GM23338 (cell line): ENCODE measurements at regions not wholly inside any gene's neighbourhood (a gene's known extent, or its start where the extent isn't known, plus 50 kb on each side); places are given as distances from the start of the nearest gene placed in this dataset.

ENCODE experiments used
- ATAC-seq: fragments of 200-7000 bp; cut with Tn5 transposase; 3 replicates; pipeline ENCODE4 v1.9.1; 2020
- DNase-seq: peaks from one replicate; pipeline ENCODE4 v3.0.0-alpha.2; 2015; ENCODE audit warnings: low spot score
- H2AFZ ChIP-seq: fragments of 200-600 bp; sonication (generic); 2 replicates; pipeline ENCODE4 v1.8.0; 2016; ENCODE audit warnings: antibody characterized with exemption, mild to moderate bottlenecking, moderate library complexity
- H3F3A ChIP-seq: fragments of 200-600 bp; sonication (generic); replicated peaks from 2 replicates; pipeline ENCODE4 v1.8.0; 2017; ENCODE audit warnings: antibody characterized with exemption, mixed run types, low read depth
- H3K27ac ChIP-seq: fragments of 200-600 bp; sonication (generic); 2 replicates; pipeline ENCODE4 v1.6.1; 2016; ENCODE audit warnings: low read depth
- H3K27me3 ChIP-seq: fragments of 200-600 bp; sonication (generic); 2 replicates; pipeline ENCODE4 v1.8.0; 2016; ENCODE audit warnings: mild to moderate bottlenecking, mixed run types, moderate library complexity; ENCODE audit not compliant: insufficient read depth
- H3K36me3 ChIP-seq: fragments of 200-600 bp; sonication (generic); 2 replicates; pipeline ENCODE4 v1.8.0; 2016; ENCODE audit warnings: mild to moderate bottlenecking; ENCODE audit not compliant: insufficient read depth
- H3K4me1 ChIP-seq: fragments of 200-600 bp; sonication (generic); 2 replicates; pipeline ENCODE4 v1.8.0; 2016; ENCODE audit warnings: mild to moderate bottlenecking, moderate library complexity; ENCODE audit not compliant: insufficient read depth
- H3K4me2 ChIP-seq: fragments of 200-600 bp; sonication (generic); 2 replicates; pipeline ENCODE4 v1.7.1; 2017; ENCODE audit warnings: mixed run types
- H3K4me3 ChIP-seq: fragments of 200-600 bp; sonication (generic); 2 replicates; pipeline ENCODE4 v1.6.1; 2016; ENCODE audit warnings: mixed run types
- H3K79me2 ChIP-seq: fragments of 200-600 bp; sonication (generic); replicated peaks from 2 replicates; pipeline ENCODE4 v1.8.0; 2017; ENCODE audit warnings: mild to moderate bottlenecking; ENCODE audit not compliant: insufficient read depth
- H3K9me2 ChIP-seq: fragments of 200-600 bp; sonication (generic); 2 replicates; pipeline ENCODE4 v1.8.0; 2017; ENCODE audit not compliant: insufficient read depth
- H4K20me1 ChIP-seq: fragments of 200-600 bp; sonication (generic); replicated peaks from 2 replicates; pipeline ENCODE4 v1.8.0; 2017; ENCODE audit warnings: mild to moderate bottlenecking; ENCODE audit not compliant: insufficient read depth
- H3K27ac Mint-ChIP-seq: 2 replicates; pipeline ENCODE4 v1.8.0; 2020; ENCODE audit warnings: inconsistent platforms, mild to moderate bottlenecking, moderate library complexity, mixed read lengths
- H3K27me3 Mint-ChIP-seq: 3 replicates; pipeline ENCODE4 v1.8.0; 2022; ENCODE audit warnings: low read depth, mild to moderate bottlenecking, moderate library complexity, mixed read lengths, inconsistent platforms; ENCODE audit not compliant: insufficient read depth, poor library complexity
- H3K36me3 Mint-ChIP-seq: 3 replicates; pipeline ENCODE4 v1.8.0; 2021; ENCODE audit warnings: low read depth, mild to moderate bottlenecking, inconsistent platforms, moderate library complexity, mixed read lengths
- H3K4me1 Mint-ChIP-seq: 3 replicates; pipeline ENCODE4 v1.8.0; 2020; ENCODE audit warnings: mild to moderate bottlenecking, inconsistent platforms, mixed read lengths
- H3K4me3 Mint-ChIP-seq: 3 replicates; pipeline ENCODE4 v1.8.0; 2021; ENCODE audit warnings: moderate library complexity, mild to moderate bottlenecking, inconsistent platforms, mixed read lengths
- H3K9me3 Mint-ChIP-seq: 3 replicates; pipeline ENCODE4 v1.8.0; 2020; ENCODE audit warnings: moderate library complexity, mild to moderate bottlenecking, inconsistent platforms, mixed read lengths
- EZH2 ChIP-seq: fragments of 200-600 bp; sonication (generic); IDR thresholded peaks from one replicate; pipeline ENCODE4 v1.8.0; 2017; ENCODE audit warnings: antibody characterized with exemption, mild to moderate bottlenecking, low read depth; ENCODE audit not compliant: unreplicated experiment
- EZH2phosphoT487 ChIP-seq: fragments of 200-600 bp; sonication (generic); IDR thresholded peaks from one replicate; pipeline ENCODE4 v1.8.1; 2018; ENCODE audit warnings: antibody characterized with exemption; ENCODE audit not compliant: unreplicated experiment
- JUNB ChIP-seq: IDR thresholded peaks from one replicate; pipeline ENCODE4 v1.6.1; 2016; ENCODE audit warnings: antibody characterized with exemption; ENCODE audit not compliant: unreplicated experiment
- NANOG ChIP-seq: IDR thresholded peaks from 2 replicates; pipeline ENCODE4 v1.6.1; 2016; ENCODE audit warnings: antibody characterized with exemption, borderline replicate concordance
- POLR2AphosphoS5 ChIP-seq: IDR thresholded peaks from 2 replicates; pipeline ENCODE4 v1.6.1; 2016; ENCODE audit warnings: antibody characterized with exemption, low read depth
- ZNF331 ChIP-seq: fragments of 250-450 bp; sonication (Bioruptor Pico); IDR thresholded peaks from 2 replicates; pipeline ENCODE4 v1.5.0; 2020; ENCODE audit warnings: low read depth, mild to moderate bottlenecking, moderate library complexity
- ZNF462 ChIP-seq: fragments of 250-450 bp; sonication (Bioruptor Pico); IDR thresholded peaks from 2 replicates; pipeline ENCODE4 v1.5.0; 2020; ENCODE audit warnings: mild to moderate bottlenecking, moderate library complexity
- TF ChIP-seq, protein P1 (sequence below), 2 experiments: fragments of 200-600 bp in 1 of 2; sonication (generic) in 1 of 2; conservative IDR thresholded peaks; 2 replicates each; pipeline versions ENCODE4 v1.5.1 to v1.6.1; 2016 to 2017; ENCODE audit warnings: antibody characterized with exemption in 2 of 2, low read depth in 2 of 2, mild to moderate bottlenecking in 2 of 2, moderate library complexity in 1 of 2
- TF ChIP-seq, protein P2 (sequence below): IDR thresholded peaks from one replicate; pipeline ENCODE4 v1.6.1; 2018; ENCODE audit warnings: antibody characterized with exemption; ENCODE audit not compliant: unreplicated experiment
- TF ChIP-seq, protein P3 (sequence below): IDR thresholded peaks from 2 replicates; pipeline ENCODE4 v1.6.1; 2016; ENCODE audit warnings: antibody characterized with exemption

DNA sequence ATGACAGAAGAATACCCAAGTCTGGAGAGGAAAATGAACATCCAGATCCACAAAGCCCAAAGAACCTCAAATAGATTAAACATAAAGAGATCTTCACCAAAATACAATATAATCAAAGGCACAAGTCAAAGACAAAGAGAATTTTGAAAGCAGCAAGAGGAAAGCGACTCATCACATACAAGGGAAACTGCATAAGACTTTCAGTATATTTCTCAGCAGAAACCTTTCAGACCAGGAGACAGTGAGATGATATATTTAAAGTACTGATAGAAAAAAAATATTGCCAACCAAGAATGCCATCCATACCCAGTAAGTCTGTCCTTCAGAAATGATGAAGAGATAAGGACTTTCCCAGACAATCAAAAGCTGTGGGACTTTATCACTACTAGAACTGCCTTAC, 81.5 kb upstream of the GALNT17 start:
- Histone ChIP-seq H3K36me3 (peaks cover 4% of the 10 kb centered on the region; the same call in 1 of the 2 replicates), H3K4me3 (no peak overlapping the region), H4K20me1 (no peaks in the 10 kb centered on the region), H3K9me2 (no peaks in the 10 kb centered on the region), H3K4me1 (no peaks in the 10 kb centered on the region), H3K79me2 (no peaks in the 10 kb centered on the region), H3K27ac (no peak overlapping the region), H2AFZ (no peak overlapping the region), H3K27me3 (no peaks in the 10 kb centered on the region), H3F3A (no peaks in the 10 kb centered on the region), H3K4me2 (no peak overlapping the region)
- Mint-ChIP-seq H3K27me3 (no peaks in the 10 kb centered on the region), H3K36me3 (peaks cover 43% of the 10 kb centered on the region), H3K4me3 (no peak overlapping the region), H3K4me1 (no peaks in the 10 kb centered on the region), H3K27ac (no peak overlapping the region), H3K9me3 (peaks cover 59% of the 10 kb centered on the region)
- no peak for TF ChIP-seq POLR2AphosphoS5
- no peak for TF ChIP-seq ZNF462 (CRISPR knock-in tag)
- no peak for DNase-seq
- no peak for ATAC-seq

- ATAC-seq (no peak), DNase-seq (no peak)
- Mint-ChIP-seq H3K4me3 (no peak overlapping the region), H3K36me3 (peaks cover 32% of the 10 kb centered on the region), H3K27ac (no peak overlapping the region), H3K4me1 (no peaks in the 10 kb centered on the region), H3K9me3 (peaks cover 44% of the 10 kb centered on the region), H3K27me3 (no peaks in the 10 kb centered on the region)
- Histone ChIP-seq H3K9me2 (peaks cover 10% of the 10 kb centered on the region; the same call in 1 of the 2 replicates), H4K20me1 (no peaks in the 10 kb centered on the region), H3F3A (no peaks in the 10 kb centered on the region), H2AFZ (no peak overlapping the region), H3K4me1 (no peaks in the 10 kb centered on the region), H3K79me2 (no peaks in the 10 kb centered on the region), H3K27me3 (no peaks in the 10 kb centered on the region), H3K27ac (no peak overlapping the region), H3K4me2 (no peak overlapping the region), H3K4me3 (no peak overlapping the region), H3K36me3 (no peaks in the 10 kb centered on the region; the same call in 1 of the 2 replicates)
- TF ChIP-seq POLR2AphosphoS5 (no peak), JUNB (no peak), ZNF331 (CRISPR knock-in tag) (no peak), EZH2 (no peak), NANOG (no peak), EZH2phosphoT487 (no peak)
- TF ChIP-seq, protein P1, sequence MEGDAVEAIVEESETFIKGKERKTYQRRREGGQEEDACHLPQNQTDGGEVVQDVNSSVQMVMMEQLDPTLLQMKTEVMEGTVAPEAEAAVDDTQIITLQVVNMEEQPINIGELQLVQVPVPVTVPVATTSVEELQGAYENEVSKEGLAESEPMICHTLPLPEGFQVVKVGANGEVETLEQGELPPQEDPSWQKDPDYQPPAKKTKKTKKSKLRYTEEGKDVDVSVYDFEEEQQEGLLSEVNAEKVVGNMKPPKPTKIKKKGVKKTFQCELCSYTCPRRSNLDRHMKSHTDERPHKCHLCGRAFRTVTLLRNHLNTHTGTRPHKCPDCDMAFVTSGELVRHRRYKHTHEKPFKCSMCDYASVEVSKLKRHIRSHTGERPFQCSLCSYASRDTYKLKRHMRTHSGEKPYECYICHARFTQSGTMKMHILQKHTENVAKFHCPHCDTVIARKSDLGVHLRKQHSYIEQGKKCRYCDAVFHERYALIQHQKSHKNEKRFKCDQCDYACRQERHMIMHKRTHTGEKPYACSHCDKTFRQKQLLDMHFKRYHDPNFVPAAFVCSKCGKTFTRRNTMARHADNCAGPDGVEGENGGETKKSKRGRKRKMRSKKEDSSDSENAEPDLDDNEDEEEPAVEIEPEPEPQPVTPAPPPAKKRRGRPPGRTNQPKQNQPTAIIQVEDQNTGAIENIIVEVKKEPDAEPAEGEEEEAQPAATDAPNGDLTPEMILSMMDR (conservative IDR thresholded peaks at IDR 0.05; ENCODE audit: low read depth in 2 of 2) = no peak
- TF ChIP-seq, protein P2, sequence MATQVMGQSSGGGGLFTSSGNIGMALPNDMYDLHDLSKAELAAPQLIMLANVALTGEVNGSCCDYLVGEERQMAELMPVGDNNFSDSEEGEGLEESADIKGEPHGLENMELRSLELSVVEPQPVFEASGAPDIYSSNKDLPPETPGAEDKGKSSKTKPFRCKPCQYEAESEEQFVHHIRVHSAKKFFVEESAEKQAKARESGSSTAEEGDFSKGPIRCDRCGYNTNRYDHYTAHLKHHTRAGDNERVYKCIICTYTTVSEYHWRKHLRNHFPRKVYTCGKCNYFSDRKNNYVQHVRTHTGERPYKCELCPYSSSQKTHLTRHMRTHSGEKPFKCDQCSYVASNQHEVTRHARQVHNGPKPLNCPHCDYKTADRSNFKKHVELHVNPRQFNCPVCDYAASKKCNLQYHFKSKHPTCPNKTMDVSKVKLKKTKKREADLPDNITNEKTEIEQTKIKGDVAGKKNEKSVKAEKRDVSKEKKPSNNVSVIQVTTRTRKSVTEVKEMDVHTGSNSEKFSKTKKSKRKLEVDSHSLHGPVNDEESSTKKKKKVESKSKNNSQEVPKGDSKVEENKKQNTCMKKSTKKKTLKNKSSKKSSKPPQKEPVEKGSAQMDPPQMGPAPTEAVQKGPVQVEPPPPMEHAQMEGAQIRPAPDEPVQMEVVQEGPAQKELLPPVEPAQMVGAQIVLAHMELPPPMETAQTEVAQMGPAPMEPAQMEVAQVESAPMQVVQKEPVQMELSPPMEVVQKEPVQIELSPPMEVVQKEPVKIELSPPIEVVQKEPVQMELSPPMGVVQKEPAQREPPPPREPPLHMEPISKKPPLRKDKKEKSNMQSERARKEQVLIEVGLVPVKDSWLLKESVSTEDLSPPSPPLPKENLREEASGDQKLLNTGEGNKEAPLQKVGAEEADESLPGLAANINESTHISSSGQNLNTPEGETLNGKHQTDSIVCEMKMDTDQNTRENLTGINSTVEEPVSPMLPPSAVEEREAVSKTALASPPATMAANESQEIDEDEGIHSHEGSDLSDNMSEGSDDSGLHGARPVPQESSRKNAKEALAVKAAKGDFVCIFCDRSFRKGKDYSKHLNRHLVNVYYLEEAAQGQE = no peak
- TF ChIP-seq, protein P3, sequence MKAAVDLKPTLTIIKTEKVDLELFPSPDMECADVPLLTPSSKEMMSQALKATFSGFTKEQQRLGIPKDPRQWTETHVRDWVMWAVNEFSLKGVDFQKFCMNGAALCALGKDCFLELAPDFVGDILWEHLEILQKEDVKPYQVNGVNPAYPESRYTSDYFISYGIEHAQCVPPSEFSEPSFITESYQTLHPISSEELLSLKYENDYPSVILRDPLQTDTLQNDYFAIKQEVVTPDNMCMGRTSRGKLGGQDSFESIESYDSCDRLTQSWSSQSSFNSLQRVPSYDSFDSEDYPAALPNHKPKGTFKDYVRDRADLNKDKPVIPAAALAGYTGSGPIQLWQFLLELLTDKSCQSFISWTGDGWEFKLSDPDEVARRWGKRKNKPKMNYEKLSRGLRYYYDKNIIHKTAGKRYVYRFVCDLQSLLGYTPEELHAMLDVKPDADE = no peak
Measured at GRCh38 chr7:71055504-71055903, 76.4 kb upstream of the GALNT17 start.
